ENCODE measurements at regions not wholly inside any gene's neighbourhood (a gene's known extent, or its start where the extent isn't known, plus 50 kb on each side); places are given as distances from the start of the nearest gene placed in this dataset.

DNA sequence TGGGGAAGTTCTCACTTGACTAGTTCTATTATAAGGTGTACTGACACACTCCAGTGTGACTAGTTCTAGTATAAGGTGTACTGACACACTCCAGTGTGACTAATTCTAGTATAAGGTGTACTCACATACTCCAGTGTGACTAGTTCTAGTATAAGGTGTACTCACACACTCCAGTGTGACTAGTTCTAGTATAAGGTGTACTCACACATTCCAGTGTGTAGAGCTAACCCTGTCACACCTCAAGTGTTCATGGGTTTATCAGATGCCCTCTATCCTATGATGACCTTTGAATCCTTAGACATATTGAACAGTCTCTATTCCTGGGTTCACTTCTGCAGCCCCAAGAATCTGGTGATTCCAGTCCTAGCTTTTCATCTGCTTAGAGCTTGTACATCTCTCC, 54.6 kb upstream of the MYO16 start:
- TF ChIP-seq EP300 (IDR thresholded peaks at IDR 0.05): no peak
- TF ChIP-seq, protein P1, sequence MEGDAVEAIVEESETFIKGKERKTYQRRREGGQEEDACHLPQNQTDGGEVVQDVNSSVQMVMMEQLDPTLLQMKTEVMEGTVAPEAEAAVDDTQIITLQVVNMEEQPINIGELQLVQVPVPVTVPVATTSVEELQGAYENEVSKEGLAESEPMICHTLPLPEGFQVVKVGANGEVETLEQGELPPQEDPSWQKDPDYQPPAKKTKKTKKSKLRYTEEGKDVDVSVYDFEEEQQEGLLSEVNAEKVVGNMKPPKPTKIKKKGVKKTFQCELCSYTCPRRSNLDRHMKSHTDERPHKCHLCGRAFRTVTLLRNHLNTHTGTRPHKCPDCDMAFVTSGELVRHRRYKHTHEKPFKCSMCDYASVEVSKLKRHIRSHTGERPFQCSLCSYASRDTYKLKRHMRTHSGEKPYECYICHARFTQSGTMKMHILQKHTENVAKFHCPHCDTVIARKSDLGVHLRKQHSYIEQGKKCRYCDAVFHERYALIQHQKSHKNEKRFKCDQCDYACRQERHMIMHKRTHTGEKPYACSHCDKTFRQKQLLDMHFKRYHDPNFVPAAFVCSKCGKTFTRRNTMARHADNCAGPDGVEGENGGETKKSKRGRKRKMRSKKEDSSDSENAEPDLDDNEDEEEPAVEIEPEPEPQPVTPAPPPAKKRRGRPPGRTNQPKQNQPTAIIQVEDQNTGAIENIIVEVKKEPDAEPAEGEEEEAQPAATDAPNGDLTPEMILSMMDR (IDR thresholded peaks at IDR 0.05): no peak
